GM12865 (cell line): ENCODE measurements at regions not wholly inside any gene's neighbourhood (a gene's known extent, or its start where the extent isn't known, plus 50 kb on each side); places are given as distances from the start of the nearest gene placed in this dataset.
"Not testable (repeated sequence)": the region's sequence is repeated elsewhere in the genome, so short reads cannot be mapped to it uniquely, and the experiment has no call there.

Experiments used
- DNase-seq: peaks from one replicate; pipeline ENCODE4 v3.0.0; 2010; ENCODE audit warnings: low read depth
- H3K4me3 ChIP-seq: 2 replicates; pipeline ENCODE4 v1.5.1; 2011; ENCODE audit warnings: mild to moderate bottlenecking, low read depth, low read length, control low read depth
- TF ChIP-seq, protein P1 (sequence below): IDR thresholded peaks from 2 replicates; pipeline ENCODE4 v1.5.1; 2011; ENCODE audit warnings: low read length, control low read depth, low read depth, inconsistent platforms; ENCODE audit not compliant: insufficient read depth; ENCODE audit errors: missing control alignments

DNA sequence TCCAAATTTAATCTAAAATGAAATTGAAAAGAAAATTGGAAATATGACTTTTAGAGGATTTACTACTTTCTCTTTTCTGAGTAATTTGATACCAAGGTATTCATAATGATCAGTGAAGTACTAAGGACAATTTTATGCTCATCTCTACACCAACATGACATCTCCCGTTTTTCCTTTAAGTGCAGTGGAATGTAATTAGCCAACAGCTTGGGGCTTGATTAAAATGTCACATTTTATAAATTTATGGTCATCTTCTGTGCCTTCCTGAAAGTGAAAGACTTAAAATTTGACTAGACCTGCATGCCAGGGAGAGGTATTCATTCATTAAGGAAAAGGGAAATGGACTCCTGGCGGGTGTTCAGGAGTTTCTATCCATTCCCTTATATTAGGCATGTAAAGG lies 228.2 kb upstream of the CNTN3 start:
- H3K4me3 ChIP-seq: no peak overlapping the region
- TF ChIP-seq, protein P1, sequence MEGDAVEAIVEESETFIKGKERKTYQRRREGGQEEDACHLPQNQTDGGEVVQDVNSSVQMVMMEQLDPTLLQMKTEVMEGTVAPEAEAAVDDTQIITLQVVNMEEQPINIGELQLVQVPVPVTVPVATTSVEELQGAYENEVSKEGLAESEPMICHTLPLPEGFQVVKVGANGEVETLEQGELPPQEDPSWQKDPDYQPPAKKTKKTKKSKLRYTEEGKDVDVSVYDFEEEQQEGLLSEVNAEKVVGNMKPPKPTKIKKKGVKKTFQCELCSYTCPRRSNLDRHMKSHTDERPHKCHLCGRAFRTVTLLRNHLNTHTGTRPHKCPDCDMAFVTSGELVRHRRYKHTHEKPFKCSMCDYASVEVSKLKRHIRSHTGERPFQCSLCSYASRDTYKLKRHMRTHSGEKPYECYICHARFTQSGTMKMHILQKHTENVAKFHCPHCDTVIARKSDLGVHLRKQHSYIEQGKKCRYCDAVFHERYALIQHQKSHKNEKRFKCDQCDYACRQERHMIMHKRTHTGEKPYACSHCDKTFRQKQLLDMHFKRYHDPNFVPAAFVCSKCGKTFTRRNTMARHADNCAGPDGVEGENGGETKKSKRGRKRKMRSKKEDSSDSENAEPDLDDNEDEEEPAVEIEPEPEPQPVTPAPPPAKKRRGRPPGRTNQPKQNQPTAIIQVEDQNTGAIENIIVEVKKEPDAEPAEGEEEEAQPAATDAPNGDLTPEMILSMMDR: no peak
- DNase-seq: no peak

DNA sequence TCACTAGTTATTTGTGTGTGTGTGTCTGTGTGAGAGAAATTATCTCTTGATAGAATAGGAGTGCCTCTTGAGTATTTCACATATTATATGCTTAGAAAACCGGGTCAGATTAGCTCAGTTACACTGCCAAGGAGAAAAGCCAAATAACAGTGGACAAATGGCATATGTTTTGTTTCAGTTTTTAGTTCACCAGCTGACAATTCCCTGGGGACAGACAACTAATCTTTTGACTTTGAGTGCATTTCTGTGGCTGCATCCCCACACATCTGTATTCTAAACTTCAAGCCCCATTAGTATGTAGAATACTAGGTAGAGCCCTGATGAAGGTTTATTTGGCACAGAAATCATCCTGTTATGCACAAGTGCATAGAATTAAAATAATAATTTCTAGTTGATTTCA lies 227.7 kb upstream of the CNTN3 start:
- DNase-seq: no peak
- no peak overlapping the region for H3K4me3 ChIP-seq
- TF ChIP-seq, protein P1: no peak

DNA sequence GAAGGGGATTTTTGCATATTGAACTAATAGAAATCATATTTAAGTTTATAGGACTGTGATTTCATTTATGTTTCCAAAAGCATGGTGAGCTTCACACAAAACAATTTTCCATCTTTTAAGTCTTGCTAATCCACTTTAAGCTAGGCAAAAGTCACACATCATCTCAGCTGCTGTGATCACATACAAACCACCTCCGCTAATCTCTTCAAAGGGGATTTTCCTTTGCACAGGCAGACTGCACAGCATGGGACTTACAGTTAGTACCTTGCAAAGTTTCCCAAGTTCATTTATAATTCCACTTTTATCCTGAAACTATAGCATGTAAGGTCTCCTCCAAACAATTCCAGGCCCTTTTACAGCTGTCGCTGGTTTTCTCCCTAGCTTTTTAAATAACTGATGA lies 225.1 kb upstream of the CNTN3 start:
- no peak for DNase-seq
- H3K4me3 ChIP-seq: no peak overlapping the region
- TF ChIP-seq, protein P1: no peak

DNA sequence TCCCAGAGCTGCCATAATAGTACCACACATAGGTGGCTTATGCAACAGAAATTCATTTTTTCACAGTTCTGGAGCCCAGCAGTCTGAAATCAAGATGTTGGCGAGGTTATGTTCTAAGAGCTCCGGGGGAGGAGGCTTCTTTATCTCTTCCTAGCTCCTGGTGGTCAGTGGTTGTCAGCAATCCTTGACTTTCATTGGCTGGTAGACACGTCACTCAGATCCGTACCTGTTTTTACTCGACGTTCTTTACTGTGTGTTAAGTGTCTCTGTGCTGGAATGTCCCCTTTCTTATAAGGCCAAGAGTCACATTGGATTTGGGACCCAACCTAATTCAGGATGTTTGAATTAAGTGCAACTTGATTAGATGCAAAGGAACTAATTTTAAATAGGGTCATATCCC lies 218.5 kb upstream of the CNTN3 start:
- no peak overlapping the region for H3K4me3 ChIP-seq
- TF ChIP-seq, protein P1: no peak
- DNase-seq: no peak

DNA sequence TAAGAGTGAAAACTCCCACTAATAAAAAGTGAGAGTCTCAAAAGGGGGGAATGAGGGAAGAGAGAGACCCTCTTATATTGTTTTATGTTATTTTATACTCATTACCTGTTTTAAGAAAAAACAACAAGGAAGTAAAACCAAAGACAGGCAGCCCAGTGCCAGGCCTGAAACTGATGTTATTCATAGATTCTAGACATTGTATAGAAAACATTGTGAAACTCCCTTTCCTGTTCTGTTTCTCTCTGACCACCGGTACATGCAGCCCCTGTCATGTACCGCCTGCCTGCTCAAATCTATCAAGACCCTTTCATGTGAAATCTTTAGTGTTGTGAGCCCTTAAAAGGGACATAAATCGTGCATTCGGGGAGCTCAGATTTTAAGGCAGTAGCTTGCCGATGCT lies 216.4 kb upstream of the CNTN3 start:
- DNase-seq, H3K4me3 ChIP-seq: not testable (repeated sequence)

DNA sequence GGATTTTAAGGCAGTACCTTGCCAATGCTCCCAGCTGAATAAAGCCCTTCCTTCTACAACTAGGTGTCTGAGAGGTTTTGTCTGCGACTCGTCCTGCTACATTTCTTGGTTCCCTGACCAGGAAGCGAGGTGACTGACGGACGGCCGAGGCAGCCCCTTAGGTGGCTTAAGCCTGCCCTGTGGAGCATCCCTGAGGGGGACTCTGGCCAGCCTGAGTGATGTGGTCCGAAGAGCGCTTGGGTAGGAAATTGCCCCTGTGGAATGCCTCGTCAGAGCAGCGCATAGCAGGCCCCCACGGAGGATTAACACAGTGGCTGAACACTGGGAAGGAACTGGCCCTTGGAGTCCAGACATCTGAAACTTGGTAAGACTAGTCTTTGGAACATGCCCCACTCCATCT lies 210.9 kb upstream of the CNTN3 start:
- not testable (repeated sequence) for H3K4me3 ChIP-seq, DNase-seq

DNA sequence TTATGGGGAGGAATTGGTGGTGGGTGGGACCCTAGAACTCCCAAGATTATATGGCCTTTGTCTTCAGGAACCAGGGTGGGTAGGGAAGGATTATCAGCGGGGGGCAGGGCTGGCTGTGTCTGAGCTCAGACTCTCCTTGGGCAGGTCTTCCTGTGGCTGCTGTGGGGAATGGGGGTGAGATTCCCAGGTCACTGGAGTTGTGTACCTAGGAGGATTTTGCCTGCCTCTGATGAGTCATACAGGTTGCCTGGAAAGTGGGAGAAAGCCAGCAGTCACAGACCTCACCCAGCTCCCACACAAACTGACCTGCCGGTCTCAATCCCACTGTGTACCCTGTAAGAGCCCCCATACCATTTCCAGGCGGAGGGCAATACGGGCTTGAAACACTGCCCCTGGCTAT lies 209.9 kb upstream of the CNTN3 start:
- TF ChIP-seq, protein P1: no peak
- DNase-seq: no peak
- H3K4me3 ChIP-seq: no peak overlapping the region

DNA sequence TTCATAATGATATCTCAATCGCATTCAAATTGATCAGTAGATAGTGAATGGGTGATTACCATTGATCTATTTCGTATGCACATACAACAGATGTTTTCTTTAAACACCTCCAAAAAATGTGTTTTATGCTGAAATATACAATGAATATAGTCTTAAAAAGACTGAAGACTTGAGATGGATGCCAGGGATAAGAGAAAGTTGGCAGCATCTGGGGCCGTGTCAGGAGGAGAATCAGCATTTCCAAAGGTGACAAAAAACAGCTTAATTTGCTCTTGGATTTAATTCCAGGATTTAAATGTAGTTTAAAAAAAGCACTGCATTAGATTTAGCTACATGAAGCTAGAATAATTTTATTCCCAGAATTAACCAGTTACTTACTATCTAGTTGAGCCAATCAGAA lies 199.7 kb upstream of the CNTN3 start:
- no peak overlapping the region for H3K4me3 ChIP-seq
- TF ChIP-seq, protein P1: no peak
- no peak for DNase-seq
